HepG2 (cell line): ENCODE measurements at regions not wholly inside any gene's neighbourhood (a gene's known extent, or its start where the extent isn't known, plus 50 kb on each side); places are given as distances from the start of the nearest gene placed in this dataset.

Experiments used
- ATAC-seq: fragments of 200-7000 bp; cut with Tn5 transposase; 3 replicates; pipeline ENCODE4 v1.9.1; 2020; ENCODE audit warnings: mild to moderate bottlenecking, moderate library complexity
- BruUV-seq: library from RNA; stranded (reverse); fragments of 400-500 nt; replicated peaks from 2 replicates; lab custom pipeline; 2021; lab: Mats Ljungman, UMichigan
- CTCF ChIA-PET: fragments of 300-600 bp; formaldehyde crosslinking; extraction: SDS; loops from one replicate; lab custom pipeline; 2021; ENCODE audit warnings: low total read pairs, inconsistent platforms, low intra/inter-chr PET ratio; lab: Yijun Ruan, JAX
- POLR2A ChIA-PET: fragments of 350-600 bp; sonication (Branson Sonifier 250); formaldehyde crosslinking; loops from one replicate; lab custom pipeline; 2020; ENCODE audit warnings: antibody characterized with exemption, inconsistent platforms; lab: Yijun Ruan, JAX
- DNase-seq: peaks from one replicate; pipeline ENCODE4 v3.0.0-alpha.2; 2015; ENCODE audit warnings: low spot score
- FAIRE-seq: peaks from 3 replicates; lab custom pipeline; 2011; peaks lifted over from hg19 to GRCh38; lab: Jason Lieb, UNC
- H2AFZ ChIP-seq: one replicate; pipeline ENCODE4 v1.6.1; 2011; ENCODE audit warnings: low read length, inconsistent platforms
- H3K27ac ChIP-seq: fragments of 300-600 bp; 3 replicates; pipeline ENCODE4 v1.8.0; 2011; ENCODE audit warnings: mixed run types, mild to moderate bottlenecking, mixed read lengths, low read length, inconsistent platforms; ENCODE audit not compliant: insufficient read depth; ENCODE audit errors: extremely low read length
- H3K27me3 ChIP-seq, 2 experiments: fragments of 200-600 bp in 1 of 2; 2 replicates in 1 of 2; 3 replicates in 1 of 2; pipeline versions ENCODE4 v1.6.0 to v1.8.0; 2011; ENCODE audit warnings: low read length in 2 of 2, mild to moderate bottlenecking in 2 of 2, moderate library complexity in 2 of 2, inconsistent platforms in 1 of 2; ENCODE audit not compliant: insufficient read depth in 2 of 2, control insufficient read depth in 1 of 2
- H3K36me3 ChIP-seq, 2 experiments: fragments of 200-600 bp in 1 of 2; replicated peaks in 1 of 2; 2 replicates in 1 of 2; 3 replicates in 1 of 2; pipeline versions ENCODE4 v1.5.1 to v1.8.0; 2011; ENCODE audit warnings: low read length in 2 of 2, inconsistent platforms in 1 of 2; ENCODE audit not compliant: insufficient read depth in 2 of 2, control insufficient read depth in 1 of 2
- H3K4me1 ChIP-seq: 2 replicates; pipeline ENCODE4 v1.5.1; 2012; ENCODE audit warnings: low read length, inconsistent platforms; ENCODE audit not compliant: insufficient read depth
- H3K4me2 ChIP-seq: 2 replicates; pipeline ENCODE4 v1.6.0; 2011; ENCODE audit warnings: low read depth, low read length, inconsistent platforms
- H3K4me3 ChIP-seq, 3 experiments: fragments of 200-600 bp in 1 of 3; sonication (generic), shearing (Covaris generic) in 1 of 3; replicated peaks in 1 of 3; 2 replicates each; pipeline ENCODE4 v1.5.1; 2011 to 2016; ENCODE audit warnings: low read length in 3 of 3, inconsistent platforms in 2 of 3, low read depth in 2 of 3, mild to moderate bottlenecking in 2 of 3, control low read depth in 1 of 3, mixed read lengths in 1 of 3; ENCODE audit not compliant: insufficient read depth in 1 of 3
- H3K79me2 ChIP-seq: one replicate; pipeline ENCODE4 v1.6.1; 2011; ENCODE audit warnings: low read length, inconsistent platforms; ENCODE audit not compliant: insufficient read depth
- H3K9ac ChIP-seq: 2 replicates; pipeline ENCODE4 v1.6.0; 2011; ENCODE audit warnings: mild to moderate bottlenecking, low read depth, low read length, inconsistent platforms; ENCODE audit not compliant: insufficient read depth
- H3K9me3 ChIP-seq: 2 replicates; pipeline ENCODE4 v1.5.1; 2012; ENCODE audit warnings: mild to moderate bottlenecking, low read length
- H4K20me1 ChIP-seq: 2 replicates; pipeline ENCODE4 v1.6.0; 2011; ENCODE audit warnings: inconsistent platforms, mild to moderate bottlenecking, low read length, moderate library complexity; ENCODE audit not compliant: insufficient read depth
- AFF4 ChIP-seq: sonication (generic); formaldehyde crosslinking; IDR thresholded peaks from 2 replicates; pipeline ENCODE4 v1.4.0; 2020; ENCODE audit warnings: missing genetic modification reagents
- ASH2L ChIP-seq: fragments of 300-600, 200-600 bp; sonication (generic); IDR thresholded peaks from 2 replicates; pipeline ENCODE4 v1.7.0; 2017; ENCODE audit warnings: low read depth, mild to moderate bottlenecking, moderate library complexity, mixed read lengths, low read length; ENCODE audit not compliant: insufficient read length
- BRD4 ChIP-seq: sonication (generic); formaldehyde crosslinking; IDR thresholded peaks from 2 replicates; pipeline ENCODE4 v1.4.0; 2020; ENCODE audit warnings: missing genetic modification reagents
- CEBPZ ChIP-seq: IDR thresholded peaks from 2 replicates; pipeline ENCODE4 v1.6.1; 2012; ENCODE audit warnings: low read length, improper control_type of control experiment
- FUBP1 ChIP-seq: sonication (generic); formaldehyde crosslinking; IDR thresholded peaks from 2 replicates; pipeline ENCODE4 v1.5.1; 2020; ENCODE audit warnings: missing genetic modification reagents, mild to moderate bottlenecking, borderline replicate concordance
- HOXD1 ChIP-seq: sonication (generic); formaldehyde crosslinking; IDR thresholded peaks from 2 replicates; pipeline ENCODE4 v1.5.0; 2020; ENCODE audit warnings: missing genetic modification reagents
- KDM5B ChIP-seq: sonication (generic); formaldehyde crosslinking; IDR thresholded peaks from 2 replicates; pipeline ENCODE4 v1.4.0; 2020; ENCODE audit warnings: missing genetic modification reagents, mild to moderate bottlenecking, borderline replicate concordance
- MBNL3 ChIP-seq: fragments of 250-450 bp; sonication (Bioruptor Pico); conservative IDR thresholded peaks from 2 replicates; pipeline ENCODE4 v1.8.0; 2022; ENCODE audit warnings: mild to moderate bottlenecking, inconsistent platforms
- PRPF4 ChIP-seq: fragments of 200-400 bp; formaldehyde crosslinking; IDR thresholded peaks from 2 replicates; pipeline ENCODE4 v1.6.1; 2016; ENCODE audit warnings: low read length, low read depth; ENCODE audit not compliant: poor library complexity, severe bottlenecking
- ZFP62 ChIP-seq: sonication (generic); formaldehyde crosslinking; IDR thresholded peaks from 2 replicates; pipeline ENCODE4 v1.4.0; 2020; ENCODE audit warnings: missing genetic modification reagents
- ZNF274 ChIP-seq: sonication (generic); formaldehyde crosslinking; IDR thresholded peaks from 2 replicates; pipeline ENCODE4 v1.5.1; 2020; ENCODE audit warnings: mild to moderate bottlenecking, missing genetic modification reagents
- ZNF496 ChIP-seq: sonication (generic); formaldehyde crosslinking; IDR thresholded peaks from 2 replicates; pipeline ENCODE4 v1.8.1; 2023; ENCODE audit warnings: mild to moderate bottlenecking, moderate library complexity, missing genetic modification reagents; ENCODE audit not compliant: insufficient replicate concordance
- ZNF557 ChIP-seq: sonication (generic); formaldehyde crosslinking; IDR thresholded peaks from 2 replicates; pipeline ENCODE4 v1.4.0; 2020; ENCODE audit warnings: missing genetic modification reagents
- ZNF709 ChIP-seq: sonication (generic); formaldehyde crosslinking; IDR thresholded peaks from 2 replicates; pipeline ENCODE4 v1.5.0; 2020; ENCODE audit warnings: mild to moderate bottlenecking, missing genetic modification reagents
- ZNF891 ChIP-seq: sonication (generic); formaldehyde crosslinking; IDR thresholded peaks from 2 replicates; pipeline ENCODE4 v1.5.0; 2020; ENCODE audit warnings: mild to moderate bottlenecking, missing genetic modification reagents
- ZSCAN9 ChIP-seq: IDR thresholded peaks from 2 replicates; pipeline ENCODE4 v1.6.1; 2016; ENCODE audit warnings: borderline replicate concordance
- WGBS: methylation state at CpG from one replicate; pipeline ENCODE4 v1.1.6; 2017; ENCODE audit warnings: low lambda C conversion rate; 5-methylcytosine and 5-hydroxymethylcytosine counted together
- in situ Hi-C: cut with HindIII; loops from 2 replicates; pipeline ENCODE4 v1.10.0; 2017; ENCODE audit warnings: low pct_unique_long_range_greater_than_20kb; ENCODE audit not compliant: extremely low pct_ligation_motif_present
- intact Hi-C: fragments of 100-400 bp; cut with micrococcal nuclease; formaldehyde crosslinking; loops from one replicate; pipeline ENCODE4 v1.10.0; 2022; ENCODE audit not compliant: unreplicated experiment

- no peak for FAIRE-seq
- ATAC-seq, result no peak
- no TSS peak for BruUV-seq
- in situ Hi-C loops (no loop called here), intact Hi-C loops (no loop called here)
- no peak overlapping the region for H3K9ac ChIP-seq
- ChIA-PET CTCF (no interaction called here), POLR2A (no interaction called here)
- H3K9me3 ChIP-seq, result no peaks in the 10 kb centered on the region
- no peak overlapping the region for H3K27ac ChIP-seq
- H3K4me1 ChIP-seq, result peaks cover under 1% of the 10 kb centered on the region; the same call in 1 of the 2 replicates
- H3K36me3 ChIP-seq, result no peaks in the 10 kb centered on the region
- H2AFZ ChIP-seq, result no peak overlapping the region
- no peak for DNase-seq
- no peak overlapping the region for H3K4me2 ChIP-seq
- WGBS, result 26% methylated on average over 5 of the region's 5 CpGs
- no peaks in the 10 kb centered on the region for H3K27me3 ChIP-seq
- no peaks in the 10 kb centered on the region for H3K79me2 ChIP-seq
- no peaks in the 10 kb centered on the region for H4K20me1 ChIP-seq
- H3K4me3 ChIP-seq, result no peak overlapping the region
- TF ChIP-seq ZNF709 (no peak), ZSCAN9 (CRISPR knock-in tag) (no peak), ZNF274 (CRISPR knock-in tag) (no peak), ZNF891 (CRISPR knock-in tag) (no peak), PRPF4 (no peak), AFF4 (CRISPR knock-in tag) (no peak), ZNF496 (CRISPR knock-in tag) (no peak), ZFP62 (CRISPR knock-in tag) (no peak), KDM5B (no peak), MBNL3 (CRISPR knock-in tag) (no peak), HOXD1 (CRISPR knock-in tag) (no peak), ASH2L (no peak), CEBPZ (no peak), BRD4 (CRISPR knock-in tag) (no peak), FUBP1 (CRISPR knock-in tag) (no peak), ZNF557 (CRISPR knock-in tag) (no peak)
Observed at GRCh38 chr21:16085421-16085820, 355.6 kb downstream of the USP25 start.
